Coronary artery (tissue), 2 donors: ENCODE measurements at regions not wholly inside any gene's neighbourhood (a gene's known extent, or its start where the extent isn't known, plus 50 kb on each side); places are given as distances from the start of the nearest gene placed in this dataset.

Experiments used
- DNase-seq: peaks from one replicate; pipeline ENCODE4 v3.0.0-alpha.2; 2017; ENCODE audit warnings: low spot score
- H3K27ac ChIP-seq, 2 donors: fragments of 200-600 bp; sonication (generic); one replicate each; pipeline ENCODE4 v1.5.1; 2016 to 2019
- H3K4me3 ChIP-seq: fragments of 200-600 bp; sonication (generic); 2 replicates; pipeline ENCODE4 v1.5.1; 2016; ENCODE audit warnings: mild to moderate bottlenecking, moderate library complexity
- CTCF ChIP-seq: fragments of 200-600 bp; sonication (generic); IDR thresholded peaks from one replicate; pipeline ENCODE4 v1.5.1; 2019; ENCODE audit warnings: antibody characterized with exemption

GRCh38 chr10:58973235-58973595 lies 203.2 kb upstream of the PHYHIPL start:
- DNase-seq: no peak
- Histone ChIP-seq H3K27ac (no peak overlapping the region), H3K4me3 (no peak overlapping the region)
- TF ChIP-seq CTCF: no peak

- no peak for TF ChIP-seq CTCF
- DNase-seq: no peak
- Histone ChIP-seq H3K4me3 (no peak overlapping the region), H3K27ac (no peak overlapping the region)
These were observed 200.2 kb upstream of the PHYHIPL start for GRCh38 chr10:58976254-58976653.

- no peak overlapping the region for H3K4me3 ChIP-seq
- DNase-seq: no peak
- no peak overlapping the region for H3K27ac ChIP-seq
- no peak for TF ChIP-seq CTCF
These were observed 196.7 kb upstream of the PHYHIPL start for GRCh38 chr10:58979711-58980110.

GRCh38 chr10:58980826-58981415 lies 195.5 kb upstream of the PHYHIPL start:
- no peak for TF ChIP-seq CTCF
- DNase-seq: no peak
- H3K27ac ChIP-seq: no peak overlapping the region
- H3K4me3 ChIP-seq: no peak overlapping the region

- Histone ChIP-seq H3K27ac (no peak overlapping the region), H3K4me3 (no peak overlapping the region)
- no peak for DNase-seq
- no peak for TF ChIP-seq CTCF
These were observed 194.6 kb upstream of the PHYHIPL start for GRCh38 chr10:58981846-58982245.

- no peak for TF ChIP-seq CTCF
- H3K4me3 ChIP-seq: no peak overlapping the region
- H3K27ac ChIP-seq: no peak overlapping the region
- DNase-seq: no peak
These were observed 193.8 kb upstream of the PHYHIPL start for GRCh38 chr10:58982470-58983239.

GRCh38 chr10:58985216-58985615 lies 191.2 kb upstream of the PHYHIPL start:
- no peak for DNase-seq
- no peak overlapping the region for H3K4me3 ChIP-seq
- TF ChIP-seq CTCF: no peak
- no peak overlapping the region for H3K27ac ChIP-seq
